ENCODE measurements at regions not wholly inside any gene's neighbourhood (a gene's known extent, or its start where the extent isn't known, plus 50 kb on each side); places are given as distances from the start of the nearest gene placed in this dataset.

GRCh38 chr6:12649325-12649724, 67.2 kb upstream of the PHACTR1 start:
- no peak overlapping the region for H3K23ac ChIP-seq (ENCODE audit: insufficient read length, low read depth, low read length)
- H3T11ph ChIP-seq (ENCODE audit: low read length) = no peak overlapping the region
- H4K20me1 ChIP-seq (ENCODE audit: control insufficient read depth, insufficient read depth, insufficient read length) = no peaks in the 10 kb centered on the region
- H3K56ac ChIP-seq (ENCODE audit: insufficient read length, low read depth, low read length) = no peak overlapping the region
- no peak overlapping the region for H3K4me3 Mint-ChIP-seq
- no peak overlapping the region for H2BK20ac ChIP-seq (ENCODE audit: low read depth, low read length, poor library complexity, severe bottlenecking)
- H3K4ac ChIP-seq (ENCODE audit: low read depth, low read length) = no peak overlapping the region
- H3K4me1 Mint-ChIP-seq = no peaks in the 10 kb centered on the region
- peaks cover 3 to 7% of the 10 kb centered on the region in 2 experiments; a peak in 4 of 5 replicates for H3K9me3 Mint-ChIP-seq
- no peaks in the 10 kb centered on the region for H3K23me2 ChIP-seq (ENCODE audit: insufficient read length, low read depth, low read length, poor library complexity, severe bottlenecking)
- no peak overlapping the region for H3K14ac ChIP-seq (ENCODE audit: insufficient read depth, low read length)
- no peak overlapping the region for H2AK5ac ChIP-seq (ENCODE audit: insufficient read length, low read length)
- no peak overlapping the region for H2AFZ ChIP-seq (ENCODE audit: low read length)
- no peaks in the 10 kb centered on the region for H3K4me1 ChIP-seq (ENCODE audit: insufficient read depth, low read length)
- H3K9ac ChIP-seq (ENCODE audit: extremely low read depth, insufficient read length, low read length) = no peak overlapping the region
- no peak overlapping the region for H2BK5ac ChIP-seq (ENCODE audit: insufficient read length, low read length)
- no peak overlapping the region for H2BK120ac ChIP-seq (ENCODE audit: low read depth, low read length, poor library complexity, severe bottlenecking)
- H3K4me2 ChIP-seq (ENCODE audit: insufficient read depth, insufficient read length, low read length) = no peak overlapping the region
- H3K9me3 ChIP-seq (ENCODE audit: control insufficient read depth, low read depth, low read length) = no peaks in the 10 kb centered on the region
- H3K79me2 ChIP-seq (ENCODE audit: insufficient read depth, low read length) = no peaks in the 10 kb centered on the region
- DNase-seq = no peak
- no peak overlapping the region for H4K5ac ChIP-seq (ENCODE audit: insufficient read length, low read depth, low read length)
- H4K8ac ChIP-seq (replicated peaks; ENCODE audit: insufficient read length, low read depth, low read length) = no peak overlapping the region
- H4K91ac ChIP-seq (ENCODE audit: insufficient read length, low read depth, low read length) = no peak overlapping the region
- no peak overlapping the region for H3K27ac Mint-ChIP-seq
- H3K18ac ChIP-seq (ENCODE audit: insufficient read length, low read depth, low read length) = no peak overlapping the region
- H3K36me3 Mint-ChIP-seq (ENCODE audit: insufficient read depth in 1 of 3, low read depth in 3 of 3) = peaks cover 0 to 5% (median 2%) of the 10 kb centered on the region in 3 experiments; a peak in 2 of 7 replicates
- H3K27me3 Mint-ChIP-seq (ENCODE audit: low read depth) = no peaks in the 10 kb centered on the region; the same call in none of the 2 replicates
- H3K27me3 ChIP-seq (ENCODE audit: insufficient read depth, low read length) = no peaks in the 10 kb centered on the region
- no peak overlapping the region for H2BK12ac ChIP-seq (ENCODE audit: insufficient read length, low read depth, low read length)
- no peaks in the 10 kb centered on the region for H3K79me1 ChIP-seq (ENCODE audit: insufficient read depth, low read depth, low read length, poor library complexity, severe bottlenecking)
- TF ChIP-seq CTCF (conservative IDR thresholded peaks at IDR 0.05) = no peak
- no peak overlapping the region for H2BK15ac ChIP-seq (ENCODE audit: low read depth, low read length)
- H3K27ac ChIP-seq (ENCODE audit: insufficient read length, low read depth, low read length) = no peak overlapping the region
- WGBS (ENCODE audit: extremely low coverage, insufficient read length, low lambda C conversion rate) = no CpG with 5 or more reads among the region's 1 CpG

Measured in H9 (cell line).